CD14-positive monocyte (primary cell): ENCODE measurements at regions not wholly inside any gene's neighbourhood (a gene's known extent, or its start where the extent isn't known, plus 50 kb on each side); places are given as distances from the start of the nearest gene placed in this dataset.

ENCODE experiments used
- DNase-seq, 3 donors: peaks; one replicate each; pipeline ENCODE4 v3.0.0-alpha.2; 2011 to 2022
- H2AFZ ChIP-seq: 2 replicates; pipeline ENCODE4 v1.6.0; 2012; ENCODE audit warnings: mild to moderate bottlenecking, low read depth, low read length, inconsistent platforms; ENCODE audit not compliant: insufficient read depth, poor library complexity, severe bottlenecking
- H3K27ac ChIP-seq, 2 donors: 1 replicate in 1 of 2; 2 replicates in 1 of 2; pipeline ENCODE4 v1.5.1; 2012 to 2013; ENCODE audit warnings: low read length in 2 of 2, control low read depth in 1 of 2, inconsistent platforms in 1 of 2, low read depth in 1 of 2, mild to moderate bottlenecking in 1 of 2
- H3K27me3 ChIP-seq, 2 donors: one replicate each; pipeline versions ENCODE4 v1.6.0 to v1.6.1; 2011 to 2013; ENCODE audit warnings: low read length in 2 of 2; ENCODE audit not compliant: control insufficient read depth in 2 of 2, insufficient read depth in 2 of 2
- H3K36me3 ChIP-seq, 2 donors: replicated peaks in 1 of 2; 1 replicate in 1 of 2; 2 replicates in 1 of 2; pipeline versions ENCODE4 v1.5.1 to v1.6.1; 2012 to 2013; ENCODE audit warnings: low read length in 2 of 2, control low read depth in 1 of 2, inconsistent platforms in 1 of 2, mild to moderate bottlenecking in 1 of 2; ENCODE audit not compliant: insufficient read depth in 2 of 2, control insufficient read depth in 1 of 2
- H3K4me1 ChIP-seq, 2 donors: 1 replicate in 1 of 2; 2 replicates in 1 of 2; pipeline versions ENCODE4 v1.5.1 to v1.6.1; 2012 to 2013; ENCODE audit warnings: low read length in 2 of 2, control low read depth in 1 of 2, inconsistent platforms in 1 of 2, mild to moderate bottlenecking in 1 of 2, moderate library complexity in 1 of 2; ENCODE audit not compliant: insufficient read depth in 2 of 2, control insufficient read depth in 1 of 2
- H3K4me2 ChIP-seq: replicated peaks from 2 replicates; pipeline ENCODE3; 2012; ENCODE audit warnings: low read length, moderate library complexity, mild to moderate bottlenecking; ENCODE audit not compliant: poor library complexity, severe bottlenecking; ENCODE audit errors: extremely low read depth
- H3K4me3 ChIP-seq, 3 experiments: fragments of 200-600 bp in 1 of 3; sonication (generic) in 1 of 3; replicated peaks in 1 of 3; 1 replicate in 2 of 3; 2 replicates in 1 of 3; pipeline ENCODE4 v1.5.1; 2011 to 2013; ENCODE audit warnings: low read length in 3 of 3, mild to moderate bottlenecking in 3 of 3, control low read depth in 2 of 3, low read depth in 2 of 3, inconsistent platforms in 1 of 3, moderate library complexity in 1 of 3
- H3K79me2 ChIP-seq: 2 replicates; pipeline ENCODE4 v1.6.0; 2012; ENCODE audit warnings: mild to moderate bottlenecking, control low read depth, inconsistent platforms, low read length, moderate library complexity; ENCODE audit not compliant: insufficient read depth
- H3K9ac ChIP-seq: 2 replicates; pipeline ENCODE4 v1.6.0; 2017; ENCODE audit warnings: low read length, mild to moderate bottlenecking; ENCODE audit not compliant: insufficient read depth, poor library complexity, severe bottlenecking
- H3K9me3 ChIP-seq, 2 donors: replicated peaks in 1 of 2; 1 replicate in 1 of 2; 2 replicates in 1 of 2; pipeline versions ENCODE4 v1.5.1 to v1.6.1; 2012 to 2013; ENCODE audit warnings: low read length in 2 of 2, control low read depth in 1 of 2; ENCODE audit not compliant: control insufficient read depth in 1 of 2, insufficient read depth in 1 of 2
- H4K20me1 ChIP-seq: 2 replicates; pipeline ENCODE4 v1.6.0; 2012; ENCODE audit warnings: mild to moderate bottlenecking, low read length, control low read depth, moderate library complexity; ENCODE audit not compliant: insufficient read depth
- H3K27ac Mint-ChIP-seq, 7 donors: one replicate each; pipeline ENCODE4 v1.8.0; 2020; ENCODE audit warnings: mild to moderate bottlenecking in 7 of 7, mixed read lengths in 7 of 7, moderate library complexity in 6 of 7, inconsistent platforms in 2 of 7
- H3K27me3 Mint-ChIP-seq, 3 donors: one replicate each; pipeline ENCODE4 v1.8.0; 2021 to 2022; ENCODE audit warnings: low read depth in 3 of 3, mild to moderate bottlenecking in 3 of 3, mixed read lengths in 3 of 3, moderate library complexity in 3 of 3, inconsistent platforms in 1 of 3
- H3K36me3 Mint-ChIP-seq, 2 donors: one replicate each; pipeline ENCODE4 v1.8.0; 2020; ENCODE audit warnings: mixed read lengths in 2 of 2, inconsistent platforms in 1 of 2, mild to moderate bottlenecking in 1 of 2
- H3K4me1 Mint-ChIP-seq: one replicate; pipeline ENCODE4 v1.8.0; 2020; ENCODE audit warnings: mild to moderate bottlenecking, mixed read lengths
- H3K4me3 Mint-ChIP-seq, 2 donors: one replicate each; pipeline ENCODE4 v1.8.0; 2020; ENCODE audit warnings: mild to moderate bottlenecking in 2 of 2, mixed read lengths in 2 of 2, moderate library complexity in 1 of 2
- H3K9me3 Mint-ChIP-seq, 7 donors: one replicate each; pipeline ENCODE4 v1.8.0; 2020 to 2022; ENCODE audit warnings: mixed read lengths in 7 of 7, mild to moderate bottlenecking in 6 of 7, moderate library complexity in 6 of 7, inconsistent platforms in 2 of 7
- CTCF ChIP-seq: fragments of 200-600 bp; IDR thresholded peaks from one replicate; pipeline ENCODE4 v1.8.0; 2022; ENCODE audit warnings: antibody characterized with exemption, mild to moderate bottlenecking
- WGBS: methylation state at CpG from one replicate; pipeline ENCODE4 v1.1.5; 2013; ENCODE audit warnings: missing lambda C conversion rate; ENCODE audit not compliant: insufficient coverage; 5-methylcytosine and 5-hydroxymethylcytosine counted together
- intact Hi-C, 2 donors: fragments of 100-400 bp; cut with micrococcal nuclease; formaldehyde crosslinking; loops; one replicate each; pipeline versions ENCODE4 v1.15.0 to v1.15.1; 2023

GRCh38 chr18:8895341-8895740, 190.0 kb downstream of the MTCL1 start:
- Histone ChIP-seq H4K20me1 (no peaks in the 10 kb centered on the region), H3K4me3 (no peak overlapping the region), H3K9ac (no peak overlapping the region), H3K79me2 (no peaks in the 10 kb centered on the region), H3K36me3 (no peaks in the 10 kb centered on the region), H2AFZ (no peak overlapping the region), H3K9me3 (peaks cover 0 to 3% of the 10 kb centered on the region in 2 donors), H3K4me1 (no peaks in the 10 kb centered on the region), H3K27ac (no peak overlapping the region), H3K4me2 (no peak overlapping the region), H3K27me3 (no peaks in the 10 kb centered on the region)
- intact Hi-C loops = no loop called here
- no peak for DNase-seq
- H3K27me3 Mint-ChIP-seq = peaks cover 0 to 4% (median 3%) of the 10 kb centered on the region in 3 donors
- no peak overlapping the region for H3K4me3 Mint-ChIP-seq
- no peaks in the 10 kb centered on the region for H3K36me3 Mint-ChIP-seq
- H3K27ac Mint-ChIP-seq = no peak overlapping the region
- no peaks in the 10 kb centered on the region for H3K4me1 Mint-ChIP-seq
- no peak for TF ChIP-seq CTCF
- peaks cover 0 to 12% (median 6%) of the 10 kb centered on the region in 7 donors for H3K9me3 Mint-ChIP-seq
- no CpG with 5 or more reads among the region's 1 CpG for WGBS

GRCh38 chr18:8895987-8896619, 190.7 kb downstream of the MTCL1 start:
- Histone ChIP-seq H3K9me3 (peaks cover 0 to 3% of the 10 kb centered on the region in 2 donors), H2AFZ (no peak overlapping the region), H3K27ac (no peak overlapping the region), H3K79me2 (no peaks in the 10 kb centered on the region), H3K9ac (no peak overlapping the region), H3K36me3 (no peaks in the 10 kb centered on the region), H4K20me1 (no peaks in the 10 kb centered on the region), H3K4me3 (no peak overlapping the region), H3K27me3 (no peaks in the 10 kb centered on the region), H3K4me1 (no peaks in the 10 kb centered on the region), H3K4me2 (no peak overlapping the region)
- Mint-ChIP-seq H3K36me3 (no peaks in the 10 kb centered on the region), H3K4me3 (no peak overlapping the region), H3K4me1 (no peaks in the 10 kb centered on the region), H3K9me3 (peaks cover 0 to 12% (median 7%) of the 10 kb centered on the region in 7 donors), H3K27ac (no peak overlapping the region), H3K27me3 (peaks cover 0 to 8% (median 5%) of the 10 kb centered on the region in 3 donors)
- no peak for TF ChIP-seq CTCF
- intact Hi-C loops = no loop called here
- DNase-seq = no peak
- 20% methylated on average over 1 of the region's 2 CpGs for WGBS
